ENCODE measurements at regions not wholly inside any gene's neighbourhood (a gene's known extent, or its start where the extent isn't known, plus 50 kb on each side); places are given as distances from the start of the nearest gene placed in this dataset.
A peak's percentile ranks its signal among the peaks of the same experiment; 100 is the strongest.

- no peak overlapping the region for H3K4me3 ChIP-seq (ENCODE audit: low read length)
- TF ChIP-seq CTCF (conservative IDR thresholded peaks at IDR 0.05; ENCODE audit: low read length), result no peak
- no peak for DNase-seq (ENCODE audit: low read depth)
Observed at GRCh38 chr3:74861211-74861610, 246.8 kb upstream of the CNTN3 start.

- no peak overlapping the region for H3K4me3 ChIP-seq (ENCODE audit: low read length)
- no peak for DNase-seq (ENCODE audit: low read depth)
- TF ChIP-seq CTCF (conservative IDR thresholded peaks at IDR 0.05; ENCODE audit: low read length), result no peak
Observed at GRCh38 chr3:74858086-74858485, 243.6 kb upstream of the CNTN3 start.

GRCh38 chr3:74850381-74850780 lies 235.9 kb upstream of the CNTN3 start:
- H3K4me3 ChIP-seq (ENCODE audit: low read length), result no peak overlapping the region
- no peak for DNase-seq (ENCODE audit: low read depth)
- no peak for TF ChIP-seq CTCF (conservative IDR thresholded peaks at IDR 0.05; ENCODE audit: low read length)

GRCh38 chr3:74847093-74847492 lies 232.6 kb upstream of the CNTN3 start:
- no peak for DNase-seq (ENCODE audit: low read depth)
- H3K4me3 ChIP-seq (ENCODE audit: low read length), result no peak overlapping the region
- no peak for TF ChIP-seq CTCF (conservative IDR thresholded peaks at IDR 0.05; ENCODE audit: low read length)

GRCh38 chr3:74845081-74845480 lies 230.6 kb upstream of the CNTN3 start:
- DNase-seq (ENCODE audit: low read depth), result peak; percentile 17
- no peak for TF ChIP-seq CTCF (conservative IDR thresholded peaks at IDR 0.05; ENCODE audit: low read length)

GRCh38 chr3:74844428-74844827 lies 230.0 kb upstream of the CNTN3 start:
- DNase-seq (ENCODE audit: low read depth), result peak; percentile 11
- H3K4me3 ChIP-seq (ENCODE audit: low read length), result no peak overlapping the region
- no peak for TF ChIP-seq CTCF (conservative IDR thresholded peaks at IDR 0.05; ENCODE audit: low read length)

More at GRCh38 chr3:74845081-74845480, 230.6 kb upstream of the CNTN3 start:
- H3K4me3 ChIP-seq (ENCODE audit: low read length), result no peak overlapping the region

GRCh38 chr3:74842649-74843048 lies 228.2 kb upstream of the CNTN3 start:
- no peak overlapping the region for H3K4me3 ChIP-seq (ENCODE audit: low read length)
- DNase-seq (ENCODE audit: low read depth), result no peak
- no peak for TF ChIP-seq CTCF (conservative IDR thresholded peaks at IDR 0.05; ENCODE audit: low read length)

All from AG10803 (cell line).